Breast epithelium (tissue), 3 donors: ENCODE measurements at regions not wholly inside any gene's neighbourhood (a gene's known extent, or its start where the extent isn't known, plus 50 kb on each side); places are given as distances from the start of the nearest gene placed in this dataset.

Source experiments
- CTCF ChIP-seq, 3 donors: fragments of 450-650 bp; IDR thresholded peaks; one replicate each; pipeline ENCODE4 v1.5.1; 2016 to 2017; ENCODE audit warnings: antibody characterized with exemption in 3 of 3, mild to moderate bottlenecking in 3 of 3, moderate library complexity in 3 of 3
- POLR2A ChIP-seq: fragments of 450-650 bp; IDR thresholded peaks from one replicate; pipeline ENCODE4 v1.6.1; 2016; ENCODE audit warnings: antibody characterized with exemption, mild to moderate bottlenecking, moderate library complexity

DNA sequence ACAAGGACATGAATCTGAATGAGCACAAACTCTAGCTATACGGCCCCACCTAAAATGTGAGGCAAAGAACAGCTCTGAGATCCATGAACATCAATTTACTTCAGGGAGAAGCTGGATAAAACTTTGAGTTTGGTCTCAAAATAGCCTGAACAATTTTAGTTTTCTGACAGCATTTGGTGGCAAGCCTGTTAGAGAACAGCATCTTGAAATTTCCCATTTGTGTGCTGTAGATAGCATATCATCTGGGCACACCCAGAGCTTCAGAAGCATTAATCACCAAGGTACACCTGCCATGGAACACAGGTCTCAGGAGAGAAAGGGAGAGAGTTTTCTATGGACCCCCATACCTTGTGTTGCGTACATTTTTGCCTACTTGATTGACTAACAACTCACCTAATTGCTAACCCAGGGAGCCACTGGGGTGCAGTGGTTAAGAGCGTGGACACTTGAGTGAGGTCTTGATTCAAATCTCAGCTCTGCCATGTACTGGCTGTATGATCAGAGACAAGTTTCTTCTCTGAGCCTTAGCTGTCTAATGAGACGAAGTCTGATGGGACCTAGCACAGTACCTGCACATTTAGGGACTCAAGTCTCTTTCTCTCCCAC is 264.9 kb downstream of the PIK3R1 start:
- TF ChIP-seq POLR2A, result no peak
- no peak for TF ChIP-seq CTCF (IDR thresholded peaks at IDR 0.05)
